Lung (tissue), 11 donors: ENCODE measurements at regions not wholly inside any gene's neighbourhood (a gene's known extent, or its start where the extent isn't known, plus 50 kb on each side); places are given as distances from the start of the nearest gene placed in this dataset.

ENCODE experiments used
- ATAC-seq: fragments of 200-7000 bp; cut with Tn5 transposase; one replicate; pipeline ENCODE4 v1.9.1; 2020; ENCODE audit warnings: moderate number of reproducible peaks; ENCODE audit not compliant: insufficient read depth, low FRiP score
- DNase-seq, 3 donors: peaks; one replicate each; pipeline ENCODE4 v3.0.0-alpha.2; 2013 to 2017
- H3K27ac ChIP-seq, 2 donors: one replicate each; pipeline ENCODE4 v1.5.1; 2013; ENCODE audit warnings: mild to moderate bottlenecking in 2 of 2, moderate library complexity in 2 of 2, control low read depth in 1 of 2, inconsistent platforms in 1 of 2, low read depth in 1 of 2, low read length in 1 of 2
- H3K27me3 ChIP-seq, 3 donors: one replicate each; pipeline ENCODE4 v1.5.1; 2013; ENCODE audit warnings: low read length in 2 of 3; ENCODE audit not compliant: control insufficient read depth in 3 of 3, insufficient read depth in 3 of 3
- H3K36me3 ChIP-seq, 4 donors: one replicate each; pipeline ENCODE4 v1.5.1; 2013; ENCODE audit warnings: low read length in 4 of 4, mild to moderate bottlenecking in 1 of 4, moderate library complexity in 1 of 4; ENCODE audit not compliant: control insufficient read depth in 4 of 4, insufficient read depth in 4 of 4
- H3K4me1 ChIP-seq, 5 donors: one replicate each; pipeline ENCODE4 v1.5.1; 2013; ENCODE audit warnings: low read length in 5 of 5, mild to moderate bottlenecking in 2 of 5, moderate library complexity in 1 of 5; ENCODE audit not compliant: control insufficient read depth in 5 of 5, insufficient read depth in 5 of 5
- H3K4me3 ChIP-seq: one replicate; pipeline ENCODE4 v1.5.1; 2013; ENCODE audit warnings: mild to moderate bottlenecking, control low read depth, moderate library complexity
- H3K9ac ChIP-seq, 2 donors: one replicate each; pipeline ENCODE4 v1.5.1; 2013; ENCODE audit warnings: low read length in 2 of 2, control low read depth in 1 of 2; ENCODE audit not compliant: insufficient read depth in 1 of 2
- H3K9me3 ChIP-seq, 4 donors: one replicate each; pipeline ENCODE4 v1.5.1; 2013; ENCODE audit warnings: low read length in 3 of 4, mild to moderate bottlenecking in 1 of 4, moderate library complexity in 1 of 4; ENCODE audit not compliant: control insufficient read depth in 4 of 4, insufficient read depth in 3 of 4
- CTCF ChIP-seq: IDR thresholded peaks from 2 replicates; pipeline ENCODE4 v1.5.1; 2012; ENCODE audit warnings: mild to moderate bottlenecking; ENCODE audit errors: control extremely low read depth, extremely low read depth
- WGBS, 2 donors: extraction: QIAGEN DNeasy Blood & Tissue Kit; methylation state at CpG; one replicate each; pipeline ENCODE4 v1.1.7; 2013; 5-methylcytosine and 5-hydroxymethylcytosine counted together
- donor health status: control.
- donor health status: control.
- donor health status: Bipolar disorder and iron deficiency.
- donor health status: healthy.
- donor health status: DM: yes; HTN: yes; CAD: no.

- TF ChIP-seq CTCF: no peak
- Histone ChIP-seq H3K36me3 (no peaks in the 10 kb centered on the region), H3K9me3 (peaks cover 0 to 4% (median 0%) of the 10 kb centered on the region in 4 donors), H3K4me3 (no peak overlapping the region), H3K27ac (no peak overlapping the region), H3K27me3 (no peaks in the 10 kb centered on the region), H3K9ac (no peak overlapping the region), H3K4me1 (peaks cover 0 to 10% (median 5%) of the 10 kb centered on the region in 5 donors)
- DNase-seq (peak in 1 of 3 donors; percentile 36), ATAC-seq (no peak)
- 22 to 43% methylated on average over 13 of the region's 13 CpGs for WGBS, 2 donors
Measured at GRCh38 chr1:9426291-9426711, 113.0 kb upstream of the SLC25A33 start.

DNA sequence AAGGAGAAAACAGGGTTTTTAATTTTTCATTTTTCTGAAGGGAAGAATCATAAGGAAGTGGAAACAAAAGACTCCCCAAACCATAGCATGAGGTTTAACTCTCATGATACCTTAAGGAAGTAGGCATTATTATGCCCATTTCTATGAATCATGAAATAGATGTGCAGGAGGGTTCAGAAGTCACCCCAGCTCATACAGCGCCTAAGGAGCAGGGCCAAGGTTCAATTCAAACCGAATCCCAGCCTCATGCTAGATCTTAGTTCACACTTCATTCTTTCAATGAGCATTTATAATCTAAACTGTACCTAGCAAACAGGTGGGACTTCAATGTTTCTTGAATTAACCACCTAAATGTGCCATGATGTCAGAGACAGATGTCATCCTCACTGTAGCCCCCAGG, 111.9 kb upstream of the SLC25A33 start:
- no peaks in the 10 kb centered on the region for H3K36me3 ChIP-seq
- peaks cover 0 to 4% (median 0%) of the 10 kb centered on the region in 4 donors for H3K9me3 ChIP-seq
- ATAC-seq: no peak
- TF ChIP-seq CTCF: no peak
- WGBS, 2 donors: 91 to 99% methylated on average over 2 of the region's 2 CpGs
- peaks cover 0 to 10% (median 5%) of the 10 kb centered on the region in 5 donors for H3K4me1 ChIP-seq
- no peaks in the 10 kb centered on the region for H3K27me3 ChIP-seq
- H3K27ac ChIP-seq: no peak overlapping the region
- H3K4me3 ChIP-seq: no peak overlapping the region
- no peak for DNase-seq
- no peak overlapping the region for H3K9ac ChIP-seq

DNA sequence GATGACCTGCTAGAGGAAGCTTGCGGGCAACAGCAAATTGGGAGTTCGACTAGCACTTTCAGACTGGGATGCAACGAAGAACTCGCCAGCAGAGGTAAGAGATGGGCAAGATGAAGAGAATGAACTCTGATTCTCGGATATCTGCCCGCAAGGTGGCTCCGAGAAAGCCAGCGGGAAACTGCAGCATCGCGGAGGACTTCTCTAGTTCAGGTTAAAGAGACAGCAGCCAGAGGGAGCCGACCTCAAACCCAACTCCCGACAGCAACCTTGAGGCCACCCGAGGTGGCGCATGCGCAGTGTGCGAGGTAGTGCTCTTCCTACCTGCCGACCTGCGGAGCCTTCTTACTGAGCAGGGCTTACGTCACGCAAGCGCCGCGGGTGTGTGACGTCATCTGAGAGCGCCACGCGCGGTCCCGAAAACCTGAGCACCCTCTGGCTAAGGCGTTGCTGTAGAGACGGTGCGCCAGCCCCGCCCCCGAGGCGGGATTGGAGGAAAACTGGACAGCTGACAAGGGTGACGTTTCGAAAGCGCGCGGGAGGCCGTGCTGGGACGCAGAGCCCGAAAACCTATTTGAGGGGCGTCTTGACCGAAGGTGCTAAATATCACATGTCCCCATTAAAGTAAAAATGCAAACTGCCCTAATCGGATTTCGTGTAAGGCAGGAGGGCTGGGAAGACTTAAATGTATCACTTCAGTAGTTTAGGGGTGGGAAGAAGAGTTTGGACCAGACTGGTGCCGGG, 110.5 kb upstream of the SLC25A33 start:
- H3K9ac ChIP-seq: peak overlapping the region; percentile 75 to 95
- no peaks in the 10 kb centered on the region for H3K27me3 ChIP-seq
- no peaks in the 10 kb centered on the region for H3K9me3 ChIP-seq
- ATAC-seq (peak; percentile 97), DNase-seq (peak; percentile 99 to 100 (median 99))
- peak overlapping the region; percentile 45 for H3K4me3 ChIP-seq
- WGBS, 2 donors: 3 to 4% methylated on average over 48 of the region's 48 CpGs
- peaks cover 0 to 10% (median 7%) of the 10 kb centered on the region in 5 donors for H3K4me1 ChIP-seq
- no peak for TF ChIP-seq CTCF
- no peaks in the 10 kb centered on the region for H3K36me3 ChIP-seq
- H3K27ac ChIP-seq: peak overlapping the region; percentile 80 to 82
